GM20000 (cell line): ENCODE measurements at regions not wholly inside any gene's neighbourhood (a gene's known extent, or its start where the extent isn't known, plus 50 kb on each side); places are given as distances from the start of the nearest gene placed in this dataset.

ENCODE experiments used
- DNase-seq: peaks from one replicate; pipeline ENCODE4 v3.0.0; 2012; ENCODE audit warnings: low spot score
- TF ChIP-seq, protein P1 (sequence below): IDR thresholded peaks from 2 replicates; pipeline ENCODE4 v1.5.1; 2012; ENCODE audit warnings: mild to moderate bottlenecking, control low read depth; ENCODE audit errors: extremely low read depth, missing control alignments

DNA sequence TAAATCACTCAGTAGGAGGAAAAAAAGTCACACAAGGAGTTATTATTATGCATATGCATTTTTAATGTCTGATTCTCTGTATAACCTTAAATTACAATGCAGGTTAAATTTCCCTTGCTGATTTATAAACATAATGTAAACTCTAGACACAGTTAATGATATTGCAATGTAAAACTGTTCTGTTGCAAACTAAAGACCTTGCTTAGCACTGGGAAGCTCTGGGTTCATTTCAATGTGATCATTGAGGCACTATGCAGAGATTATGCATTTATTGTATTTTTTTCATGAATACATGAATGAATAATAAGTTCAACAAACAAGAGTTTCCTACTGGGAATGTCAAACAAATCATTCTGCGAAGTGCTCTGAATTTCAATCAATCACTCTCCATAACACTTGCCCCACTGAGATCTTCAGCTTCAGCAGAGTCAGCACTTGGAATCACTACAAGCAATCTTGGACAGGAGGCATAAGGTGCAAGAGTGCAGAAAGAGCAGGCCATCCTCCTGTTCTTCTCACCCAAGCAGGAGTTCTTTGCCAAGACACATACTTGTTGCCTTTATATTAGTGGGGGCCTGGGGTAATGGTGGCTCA, 232.1 kb downstream of the CSNK1G3 start:
- DNase-seq = no peak
- TF ChIP-seq, protein P1, sequence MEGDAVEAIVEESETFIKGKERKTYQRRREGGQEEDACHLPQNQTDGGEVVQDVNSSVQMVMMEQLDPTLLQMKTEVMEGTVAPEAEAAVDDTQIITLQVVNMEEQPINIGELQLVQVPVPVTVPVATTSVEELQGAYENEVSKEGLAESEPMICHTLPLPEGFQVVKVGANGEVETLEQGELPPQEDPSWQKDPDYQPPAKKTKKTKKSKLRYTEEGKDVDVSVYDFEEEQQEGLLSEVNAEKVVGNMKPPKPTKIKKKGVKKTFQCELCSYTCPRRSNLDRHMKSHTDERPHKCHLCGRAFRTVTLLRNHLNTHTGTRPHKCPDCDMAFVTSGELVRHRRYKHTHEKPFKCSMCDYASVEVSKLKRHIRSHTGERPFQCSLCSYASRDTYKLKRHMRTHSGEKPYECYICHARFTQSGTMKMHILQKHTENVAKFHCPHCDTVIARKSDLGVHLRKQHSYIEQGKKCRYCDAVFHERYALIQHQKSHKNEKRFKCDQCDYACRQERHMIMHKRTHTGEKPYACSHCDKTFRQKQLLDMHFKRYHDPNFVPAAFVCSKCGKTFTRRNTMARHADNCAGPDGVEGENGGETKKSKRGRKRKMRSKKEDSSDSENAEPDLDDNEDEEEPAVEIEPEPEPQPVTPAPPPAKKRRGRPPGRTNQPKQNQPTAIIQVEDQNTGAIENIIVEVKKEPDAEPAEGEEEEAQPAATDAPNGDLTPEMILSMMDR = no peak

DNA sequence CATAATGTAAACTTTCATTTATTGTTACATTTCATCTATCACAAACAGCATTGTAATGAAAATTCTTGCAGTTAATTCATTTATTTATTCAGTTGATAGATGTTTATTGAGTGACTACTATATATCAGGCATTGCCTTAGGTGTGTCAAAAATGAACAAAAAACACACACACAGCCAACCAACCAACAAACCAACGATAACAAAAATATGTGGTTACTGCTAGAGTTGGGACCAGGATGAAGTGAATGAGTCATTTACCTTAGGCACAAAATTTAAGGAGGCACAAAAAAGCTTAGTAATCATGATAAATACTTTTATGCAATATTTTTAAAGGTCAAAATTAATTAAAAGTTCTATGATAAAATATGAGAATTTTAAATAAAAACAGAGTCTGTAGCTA, 223.4 kb downstream of the CSNK1G3 start:
- no peak for DNase-seq
- TF ChIP-seq, protein P1 = no peak

DNA sequence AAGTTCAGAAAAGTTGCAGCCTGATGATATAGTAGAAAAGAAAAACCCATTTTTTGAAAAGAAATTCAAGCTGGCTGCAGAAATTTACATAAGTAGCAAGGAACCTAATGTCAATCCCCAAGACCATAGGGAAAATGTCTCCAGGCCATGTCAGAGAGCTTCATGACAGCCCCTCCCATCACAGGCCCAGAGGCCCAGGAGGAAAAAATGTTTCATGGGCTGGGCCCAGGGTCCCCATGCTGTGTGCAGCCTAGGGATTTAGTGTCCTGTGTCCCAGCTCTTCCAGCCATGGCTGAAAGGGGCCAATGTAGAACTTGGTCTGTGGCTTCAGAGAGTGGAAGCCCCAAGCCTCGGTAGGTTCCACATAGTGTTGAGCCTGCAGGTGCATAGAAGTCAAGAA, 220.3 kb downstream of the CSNK1G3 start:
- no peak for DNase-seq
- TF ChIP-seq, protein P1 = no peak

DNA sequence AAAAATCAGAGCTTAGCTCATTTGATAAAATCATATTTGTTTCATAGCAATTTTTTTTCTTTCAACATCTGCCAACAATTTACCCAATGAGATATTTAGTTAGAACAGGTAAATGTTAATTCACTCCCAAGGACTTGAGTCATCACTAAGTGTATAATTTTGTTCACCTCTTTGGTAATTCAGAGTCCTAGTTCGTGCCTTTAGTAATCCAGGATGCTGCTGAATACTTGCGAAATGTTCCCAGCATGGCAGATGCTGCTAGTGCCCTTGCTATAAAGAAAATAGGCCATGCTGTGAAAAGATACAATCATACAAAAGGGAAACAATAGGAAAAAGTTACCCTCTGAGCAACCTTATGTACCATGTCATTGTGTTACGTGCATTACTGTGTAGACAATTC, 210.5 kb downstream of the CSNK1G3 start:
- no peak for DNase-seq
- TF ChIP-seq, protein P1 = no peak

DNA sequence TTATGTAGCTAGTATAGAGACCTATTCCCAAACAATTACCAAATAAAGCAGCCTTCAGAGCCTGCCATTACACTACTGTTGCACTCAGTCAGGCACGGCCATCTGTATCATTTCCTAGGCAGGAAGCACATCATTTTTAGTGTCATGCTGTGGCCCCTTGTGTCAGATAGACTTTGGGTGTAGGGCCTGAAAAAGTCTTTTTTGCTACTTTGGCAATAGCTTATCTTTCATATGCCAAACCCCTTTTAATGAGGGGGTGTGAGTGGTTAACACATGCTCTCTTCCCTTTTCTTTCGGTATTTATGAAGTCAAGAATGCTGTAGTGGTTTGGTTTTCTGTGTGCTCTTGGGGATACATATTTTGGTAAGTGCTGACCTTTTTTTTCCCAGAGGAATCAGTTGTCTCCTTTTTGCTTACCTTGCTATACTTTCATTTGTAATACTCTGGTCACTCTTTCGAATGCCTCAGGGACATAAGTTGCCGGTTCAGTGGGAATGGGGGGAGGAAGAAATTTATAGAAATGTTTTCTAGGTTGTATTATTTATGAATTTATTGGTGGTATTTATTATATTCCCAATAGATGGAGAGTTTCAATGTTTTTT, 209.8 kb downstream of the CSNK1G3 start:
- DNase-seq = no peak
- TF ChIP-seq, protein P1 = no peak

DNA sequence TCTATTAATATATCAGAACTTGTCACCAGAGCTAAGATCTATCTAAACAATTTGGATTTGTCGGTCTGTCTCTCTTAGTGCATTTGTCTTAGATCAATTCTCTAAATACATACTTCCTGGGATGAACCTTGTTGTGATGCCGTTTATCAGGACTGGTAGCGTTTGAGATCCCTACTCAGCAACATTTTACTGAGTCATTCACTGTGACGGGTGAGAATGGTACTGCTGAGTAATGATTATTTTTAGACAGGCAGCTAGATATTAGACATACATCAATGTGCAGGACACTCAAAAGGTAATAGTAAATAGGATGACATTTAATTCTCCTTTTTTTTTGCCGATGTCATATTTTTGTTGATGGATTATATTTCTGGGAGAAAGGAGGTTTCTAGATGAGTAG, 209.0 kb downstream of the CSNK1G3 start:
- TF ChIP-seq, protein P1 = no peak
- no peak for DNase-seq

DNA sequence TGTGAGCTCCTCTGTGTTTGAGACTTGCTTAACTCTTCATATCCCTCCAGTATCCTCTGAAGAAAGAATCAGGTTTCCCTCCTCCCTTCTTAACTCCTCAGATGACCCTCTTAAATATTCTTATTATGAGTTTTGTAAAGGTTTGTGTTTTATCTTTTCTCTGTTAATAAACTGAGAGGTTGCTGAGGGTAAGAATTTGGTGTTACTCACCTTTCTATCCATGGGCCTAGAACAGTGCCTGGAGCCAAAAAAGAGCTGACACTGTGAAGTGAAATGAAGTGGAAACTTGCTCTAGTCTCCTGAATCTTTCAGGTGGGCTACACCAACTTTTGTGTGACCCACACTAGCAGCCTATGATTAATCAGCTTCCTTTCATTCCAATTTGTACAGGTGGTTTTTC, 208.4 kb downstream of the CSNK1G3 start:
- TF ChIP-seq, protein P1 = no peak
- DNase-seq = no peak
